HG03108 (cell line): ENCODE measurements at regions not wholly inside any gene's neighbourhood (a gene's known extent, or its start where the extent isn't known, plus 50 kb on each side); places are given as distances from the start of the nearest gene placed in this dataset.

Experiments
- ATAC-seq: cut with Tn5 transposase; IDR thresholded peaks from one replicate; pipeline ENCODE4 v1.9.1; 2021; ENCODE audit warnings: moderate library complexity; ENCODE audit not compliant: unreplicated experiment

DNA sequence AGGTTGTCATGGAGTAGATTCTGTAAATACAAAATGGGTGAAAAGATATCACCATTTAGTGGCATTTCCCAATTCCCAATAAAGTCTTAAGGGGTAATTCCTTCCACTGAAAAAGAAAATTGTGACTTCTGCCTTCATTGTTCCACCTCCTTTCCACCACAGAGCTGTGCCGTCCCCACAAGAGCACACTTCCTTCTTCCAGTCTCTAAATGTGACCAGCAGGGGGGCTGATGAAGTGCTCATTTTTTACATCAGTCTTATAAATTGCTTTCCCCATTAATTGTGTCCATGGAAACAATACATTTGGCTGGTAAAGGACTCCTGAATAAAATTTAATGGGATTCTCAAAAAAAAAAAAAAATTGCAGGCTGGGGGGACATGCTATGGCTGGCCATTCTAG lies 260.8 kb upstream of the PSMD7 start:
- ATAC-seq = no peak

DNA sequence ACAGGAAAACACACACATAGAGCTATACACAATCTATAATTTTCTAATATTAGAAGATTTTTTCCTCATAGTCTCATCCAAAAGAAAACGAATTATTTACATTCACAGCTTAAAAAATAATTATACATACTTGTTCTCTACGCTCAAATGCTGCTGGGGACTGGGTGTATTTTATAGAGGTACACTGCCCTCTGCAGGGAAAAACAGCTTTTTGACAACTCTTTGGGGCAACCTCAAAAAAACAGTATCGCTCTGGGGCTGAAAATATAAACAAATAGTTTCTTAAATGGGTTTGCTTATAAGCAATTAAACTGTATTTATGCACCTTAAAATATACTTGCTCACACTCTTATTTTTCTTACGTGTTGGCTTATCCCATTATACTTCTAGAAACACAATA lies 261.8 kb upstream of the PSMD7 start:
- no peak for ATAC-seq

- ATAC-seq = no peak
Observed at GRCh38 chr16:74034200-74034599, 262.4 kb upstream of the PSMD7 start.

DNA sequence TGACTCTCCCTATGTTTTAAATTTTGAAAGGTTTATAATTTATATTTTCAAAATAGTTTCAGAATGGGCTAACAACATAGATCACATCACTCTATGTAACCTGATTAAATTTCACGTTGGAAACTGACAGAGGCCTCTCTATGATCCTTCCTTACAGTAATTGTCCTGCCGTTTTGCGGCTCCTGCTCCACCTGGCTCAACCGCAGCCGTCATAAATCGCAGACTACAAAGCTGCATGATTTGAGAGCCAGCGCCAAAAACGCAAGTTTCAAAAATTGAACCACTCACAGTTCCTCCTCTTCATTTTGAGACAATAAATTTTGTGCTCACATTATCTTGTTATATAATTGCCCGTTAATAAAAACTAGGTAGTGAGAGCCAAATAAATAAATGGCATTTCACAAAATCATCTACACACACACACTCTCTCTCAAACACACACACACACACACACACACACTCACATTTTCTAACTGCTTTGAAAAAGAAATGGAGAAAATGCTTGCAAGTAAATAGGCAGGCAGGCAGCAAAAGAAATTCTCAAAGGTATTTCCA lies 263.1 kb upstream of the PSMD7 start:
- no peak for ATAC-seq

DNA sequence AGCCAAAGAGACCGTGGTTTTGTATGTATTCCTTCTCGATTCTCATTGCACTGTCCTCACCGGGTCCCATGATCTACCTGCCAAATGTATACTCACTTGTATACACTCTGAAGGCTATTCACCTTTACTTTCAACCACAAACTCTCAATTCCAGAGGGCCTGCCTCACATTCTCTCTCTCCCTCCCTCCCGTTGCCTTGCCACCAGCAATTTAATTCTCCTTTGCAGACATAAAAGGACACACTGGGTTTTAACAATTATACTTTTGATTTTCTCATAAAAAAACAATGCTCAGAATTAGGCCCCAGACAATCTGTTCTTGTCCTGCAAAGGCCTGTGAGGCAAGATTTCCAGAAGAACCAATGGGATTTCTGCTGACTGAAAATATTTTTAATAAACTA lies 265.1 kb upstream of the PSMD7 start:
- no peak for ATAC-seq

- ATAC-seq = no peak
Observed at GRCh38 chr16:74030000-74030706, 266.5 kb upstream of the PSMD7 start.

DNA sequence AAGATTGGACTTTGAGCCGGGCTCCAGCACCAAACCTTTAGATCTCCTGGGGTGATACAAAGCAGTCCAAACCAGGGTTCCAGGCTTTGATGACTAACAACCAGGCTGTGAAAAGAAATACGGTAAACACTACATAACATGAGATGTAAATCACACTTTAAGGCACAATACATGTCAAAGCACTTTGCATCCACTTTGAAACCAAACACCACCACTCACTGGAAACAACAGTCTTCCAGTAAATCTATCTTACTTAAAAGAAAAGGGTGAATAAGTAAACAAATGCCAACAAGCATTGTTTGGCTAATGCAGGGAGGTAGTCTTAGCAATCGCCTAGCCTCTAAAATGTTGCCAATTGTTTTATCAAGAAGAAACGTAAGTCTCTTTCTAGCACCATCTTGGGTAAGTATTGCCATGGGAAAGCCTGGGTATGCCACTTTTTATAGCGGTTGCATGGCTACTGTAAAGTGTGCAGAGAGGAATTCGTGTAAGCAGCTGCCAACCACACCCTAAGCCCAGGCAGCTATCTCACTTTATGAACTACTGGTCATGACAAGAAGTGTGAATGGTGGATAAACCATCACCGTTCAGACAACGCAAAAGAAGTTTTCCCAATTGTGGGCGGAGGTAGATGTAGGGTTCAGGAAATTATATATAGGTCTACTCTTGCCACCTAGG lies 267.4 kb upstream of the PSMD7 start:
- ATAC-seq = no peak

DNA sequence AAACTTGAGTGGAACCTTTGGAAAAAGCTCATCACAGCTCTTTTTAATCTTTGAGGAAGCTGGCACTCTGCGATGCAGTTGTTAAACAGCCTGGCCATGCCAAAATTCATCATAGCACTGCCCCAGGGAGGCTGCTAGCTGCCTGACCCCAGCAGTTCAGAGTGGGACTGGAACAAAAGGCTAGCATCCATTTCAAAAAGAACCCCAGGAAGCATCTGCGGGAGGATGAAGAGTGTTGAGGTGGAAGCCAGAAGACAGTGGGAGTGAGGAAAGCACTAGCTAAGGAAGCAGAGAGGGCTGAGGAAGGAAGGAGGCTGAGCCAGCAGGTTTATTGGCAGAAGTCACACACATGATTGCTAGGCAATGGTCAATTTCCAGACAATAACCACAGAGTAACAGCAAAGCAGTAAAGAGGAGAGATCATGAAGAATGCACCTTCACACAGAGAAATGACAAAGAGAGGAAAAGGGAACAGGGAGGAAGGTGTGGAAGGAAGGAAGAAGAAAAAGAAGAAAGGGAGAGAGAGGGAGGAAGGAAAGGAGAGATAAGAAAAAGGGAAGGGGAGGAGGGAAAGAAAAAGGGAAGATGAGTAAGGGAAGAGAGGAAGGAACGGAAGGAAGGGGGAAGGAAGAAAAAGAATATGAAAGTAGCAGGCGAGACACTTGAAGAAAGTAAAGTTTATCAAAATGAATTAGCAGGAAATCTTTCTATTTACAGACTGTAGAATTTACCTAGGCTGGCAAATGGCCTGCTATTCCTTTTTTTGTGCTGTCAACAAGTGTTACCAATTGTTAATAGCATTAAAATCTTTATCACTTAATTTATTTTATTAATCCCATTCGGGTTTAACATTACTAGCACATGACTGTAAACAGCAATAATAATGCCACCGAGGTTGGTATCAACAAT lies 270.0 kb upstream of the PSMD7 start:
- no peak for ATAC-seq

DNA sequence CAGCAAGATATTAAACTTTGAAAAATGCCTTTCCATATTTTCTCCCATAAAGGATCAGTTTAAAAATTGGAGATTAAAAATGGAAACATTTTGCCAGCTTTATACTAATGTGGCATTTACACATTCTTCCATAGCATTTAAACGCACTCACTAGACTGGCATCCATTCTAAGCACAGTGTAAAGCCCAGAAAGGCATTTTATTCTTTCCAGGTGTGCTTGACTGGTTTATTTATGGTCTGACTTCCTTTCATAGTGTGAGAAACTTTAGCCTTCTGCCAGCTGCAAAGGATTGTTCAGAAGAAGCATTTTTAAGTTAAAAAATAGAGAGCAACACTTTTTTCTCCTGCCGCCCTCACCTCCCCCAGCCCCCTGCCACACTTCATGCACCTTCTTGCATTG lies 271.7 kb upstream of the PSMD7 start:
- no peak for ATAC-seq

DNA sequence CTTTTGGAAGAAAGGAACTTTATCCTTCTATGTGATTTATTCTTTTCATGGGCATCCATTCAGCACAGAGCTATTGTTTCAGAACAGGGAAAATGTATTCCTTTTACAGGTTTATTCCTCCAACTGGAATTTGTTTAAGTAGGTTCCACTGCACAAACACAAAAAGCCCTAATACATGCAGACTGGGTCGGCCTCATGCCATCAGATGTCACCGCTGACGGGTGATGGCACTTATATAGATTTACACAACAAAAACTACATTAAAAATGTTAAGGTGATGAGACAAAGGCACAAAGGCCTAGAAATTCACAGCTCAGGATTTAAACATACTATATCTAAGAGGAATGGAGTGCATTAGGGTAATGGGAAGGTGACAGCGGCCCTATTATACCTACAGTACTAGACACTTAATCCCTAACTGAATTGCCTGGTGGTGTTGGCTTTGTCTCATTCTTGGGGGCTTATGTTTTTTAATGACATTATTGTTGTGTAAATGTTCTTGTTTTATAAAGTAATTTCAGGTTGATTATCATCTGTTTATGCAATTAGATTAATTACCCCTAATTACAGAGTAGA lies 276.4 kb upstream of the PSMD7 start:
- ATAC-seq = no peak

DNA sequence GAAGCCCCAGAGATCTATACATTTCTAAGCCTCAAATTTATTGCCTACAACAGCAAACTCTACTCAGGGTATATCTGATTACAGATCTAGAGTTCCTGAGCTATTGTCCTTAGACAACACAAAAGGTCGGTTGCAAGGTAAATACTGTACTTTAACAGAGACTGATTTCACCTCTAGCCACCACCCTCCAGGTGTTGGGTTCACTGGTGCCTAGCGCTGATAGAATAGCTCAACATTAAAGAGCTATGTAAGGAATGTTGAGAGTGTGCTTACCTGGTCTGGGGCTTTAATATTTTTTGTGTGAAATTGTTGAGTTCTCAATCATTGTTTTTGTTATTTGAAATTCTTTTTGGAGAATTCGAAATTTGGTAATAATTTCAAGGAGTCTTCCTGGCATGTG lies 277.0 kb upstream of the PSMD7 start:
- no peak for ATAC-seq

DNA sequence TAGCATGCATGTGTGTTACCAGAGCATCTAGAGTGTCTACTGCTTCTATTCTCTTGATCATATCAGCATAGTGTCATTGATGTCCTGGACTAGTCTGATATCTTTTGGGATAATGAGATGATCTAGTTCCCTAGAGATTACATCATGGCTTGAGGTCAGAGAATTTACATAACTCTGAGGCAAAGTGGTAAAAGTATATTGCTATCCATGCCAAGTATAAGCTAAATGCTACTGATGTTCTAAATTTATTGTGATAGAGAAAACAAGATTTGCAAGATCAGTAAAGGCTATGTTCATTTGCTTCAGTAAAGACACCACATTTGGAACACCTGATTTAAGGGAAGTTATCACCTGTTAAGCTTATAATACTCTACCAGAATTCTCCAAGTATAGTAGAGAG lies 280.7 kb upstream of the PSMD7 start:
- ATAC-seq = no peak

- no peak for ATAC-seq
Observed at GRCh38 chr16:73998707-73999106, 297.9 kb upstream of the PSMD7 start.

GRCh38 chr16:73997971-73998370 lies 298.6 kb upstream of the PSMD7 start:
- no peak for ATAC-seq

- ATAC-seq = no peak
Observed at GRCh38 chr16:73997340-73997711, 299.3 kb upstream of the PSMD7 start.

GRCh38 chr16:73996624-73997339 lies 299.8 kb upstream of the PSMD7 start:
- no peak for ATAC-seq

GRCh38 chr16:73993878-73994277 lies 302.7 kb upstream of the PSMD7 start:
- no peak for ATAC-seq

- ATAC-seq = no peak
Observed at GRCh38 chr16:73978407-73978784, 318.2 kb upstream of the PSMD7 start.

DNA sequence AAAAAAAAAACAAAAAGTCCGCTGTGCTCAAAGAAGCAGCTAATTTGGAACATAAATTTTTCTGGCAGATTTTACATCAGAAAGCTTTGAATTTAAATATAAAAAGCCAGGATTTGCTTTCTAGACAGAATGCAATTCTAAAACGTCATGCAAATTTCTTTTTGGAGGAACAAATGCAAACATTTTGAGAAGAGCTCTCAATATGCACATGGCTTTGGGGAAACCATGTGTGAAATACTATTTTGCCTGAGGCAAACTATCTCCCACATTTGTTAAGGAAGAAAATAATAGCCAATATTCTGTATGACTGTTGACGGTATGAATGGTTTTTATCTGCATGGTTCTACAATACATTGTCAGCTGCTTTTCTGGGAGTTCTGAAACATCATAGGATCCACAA lies 320.0 kb upstream of the PSMD7 start:
- no peak for ATAC-seq

GRCh38 chr16:73973174-73973573 lies 323.4 kb upstream of the PSMD7 start:
- no peak for ATAC-seq

DNA sequence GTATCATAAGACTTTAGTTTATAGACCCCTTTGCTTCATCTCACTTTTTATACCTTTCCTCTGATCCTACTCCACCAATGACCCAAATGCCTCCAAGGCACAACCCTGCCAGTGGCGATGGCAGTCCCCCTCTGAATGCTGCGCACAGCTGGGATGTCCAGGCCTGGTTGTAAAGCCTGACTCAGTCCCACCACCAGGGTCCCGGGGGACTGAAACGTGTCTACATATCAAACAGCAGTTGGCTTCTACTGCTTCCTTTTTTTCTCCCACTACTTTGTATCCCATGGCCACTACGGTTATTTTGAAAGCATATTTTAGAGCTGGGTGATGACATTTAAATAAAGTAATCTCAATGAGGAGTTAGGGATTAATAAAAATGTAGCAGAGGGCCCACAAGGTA lies 329.8 kb upstream of the PSMD7 start:
- ATAC-seq = no peak
